ENCODE measurements at regions not wholly inside any gene's neighbourhood (a gene's known extent, or its start where the extent isn't known, plus 50 kb on each side); places are given as distances from the start of the nearest gene placed in this dataset.
A peak's percentile ranks its signal among the peaks of the same experiment; 100 is the strongest.
"Not testable (repeated sequence)": the region's sequence is repeated elsewhere in the genome, so short reads cannot be mapped to it uniquely, and the experiment has no call there.

DNA sequence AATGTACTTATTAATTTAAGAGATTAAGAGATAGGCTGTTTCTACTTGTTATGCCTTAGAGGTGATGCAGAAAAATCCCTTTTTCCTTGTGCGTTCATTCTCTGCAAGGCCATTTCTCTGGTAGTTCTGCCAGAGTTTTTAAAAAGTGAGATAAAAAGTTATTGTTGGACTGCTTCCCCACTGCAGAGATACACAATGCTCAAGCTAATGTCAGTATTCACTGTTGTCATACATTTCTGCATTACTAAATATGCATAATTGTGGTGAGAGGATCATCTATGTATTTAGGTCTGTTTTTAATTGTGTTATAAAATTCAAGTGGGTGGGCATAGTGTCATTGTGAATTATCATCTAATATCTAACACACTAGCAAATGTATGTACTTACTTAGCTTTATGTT is 600.4 kb downstream of the HTR1B start:
- Mint-ChIP-seq H3K27me3 (ENCODE audit: unreplicated experiment) (no peaks in the 10 kb centered on the region), H3K9me3 (ENCODE audit: low read depth, unreplicated experiment) (no peaks in the 10 kb centered on the region), H3K4me1 (ENCODE audit: low read depth, unreplicated experiment) (no peaks in the 10 kb centered on the region), H3K36me3 (ENCODE audit: insufficient read depth, unreplicated experiment) (no peaks in the 10 kb centered on the region), H3K4me3 (ENCODE audit: low read depth, unreplicated experiment) (no peak overlapping the region), H3K27ac (ENCODE audit: unreplicated experiment) (no peak overlapping the region)
- CTCF ChIA-PET = no interaction called here
- DNase-seq = no peak
- intact Hi-C loops (cut with micrococcal nuclease; ENCODE audit: unreplicated experiment) = no loop called here
- TF ChIP-seq, protein P1, sequence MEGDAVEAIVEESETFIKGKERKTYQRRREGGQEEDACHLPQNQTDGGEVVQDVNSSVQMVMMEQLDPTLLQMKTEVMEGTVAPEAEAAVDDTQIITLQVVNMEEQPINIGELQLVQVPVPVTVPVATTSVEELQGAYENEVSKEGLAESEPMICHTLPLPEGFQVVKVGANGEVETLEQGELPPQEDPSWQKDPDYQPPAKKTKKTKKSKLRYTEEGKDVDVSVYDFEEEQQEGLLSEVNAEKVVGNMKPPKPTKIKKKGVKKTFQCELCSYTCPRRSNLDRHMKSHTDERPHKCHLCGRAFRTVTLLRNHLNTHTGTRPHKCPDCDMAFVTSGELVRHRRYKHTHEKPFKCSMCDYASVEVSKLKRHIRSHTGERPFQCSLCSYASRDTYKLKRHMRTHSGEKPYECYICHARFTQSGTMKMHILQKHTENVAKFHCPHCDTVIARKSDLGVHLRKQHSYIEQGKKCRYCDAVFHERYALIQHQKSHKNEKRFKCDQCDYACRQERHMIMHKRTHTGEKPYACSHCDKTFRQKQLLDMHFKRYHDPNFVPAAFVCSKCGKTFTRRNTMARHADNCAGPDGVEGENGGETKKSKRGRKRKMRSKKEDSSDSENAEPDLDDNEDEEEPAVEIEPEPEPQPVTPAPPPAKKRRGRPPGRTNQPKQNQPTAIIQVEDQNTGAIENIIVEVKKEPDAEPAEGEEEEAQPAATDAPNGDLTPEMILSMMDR (IDR thresholded peaks at IDR 0.05; ENCODE audit: unreplicated experiment) = no peak
- no TSS peak for BruUV-seq (replicated peaks)

- no TSS peak for BruUV-seq (replicated peaks)
- Mint-ChIP-seq H3K4me3 (ENCODE audit: low read depth, unreplicated experiment) (no peak overlapping the region), H3K4me1 (ENCODE audit: low read depth, unreplicated experiment) (no peaks in the 10 kb centered on the region), H3K36me3 (ENCODE audit: insufficient read depth, unreplicated experiment) (no peaks in the 10 kb centered on the region), H3K9me3 (ENCODE audit: low read depth, unreplicated experiment) (no peaks in the 10 kb centered on the region), H3K27me3 (ENCODE audit: unreplicated experiment) (no peaks in the 10 kb centered on the region), H3K27ac (ENCODE audit: unreplicated experiment) (no peak overlapping the region)
- intact Hi-C loops (cut with micrococcal nuclease; ENCODE audit: unreplicated experiment) = no loop called here
- DNase-seq = peak; percentile 11
- CTCF ChIA-PET = interaction anchor here (0.7 kb wide), 1 partner anchor 566 kb away, joined by 3 read pairs; no protein-coding TSS in a partner anchor
- TF ChIP-seq, protein P1 (IDR thresholded peaks at IDR 0.05; ENCODE audit: unreplicated experiment) = peak; percentile 23
Observed at GRCh38 chr6:76861403-76861802, 601.9 kb downstream of the HTR1B start.

DNA sequence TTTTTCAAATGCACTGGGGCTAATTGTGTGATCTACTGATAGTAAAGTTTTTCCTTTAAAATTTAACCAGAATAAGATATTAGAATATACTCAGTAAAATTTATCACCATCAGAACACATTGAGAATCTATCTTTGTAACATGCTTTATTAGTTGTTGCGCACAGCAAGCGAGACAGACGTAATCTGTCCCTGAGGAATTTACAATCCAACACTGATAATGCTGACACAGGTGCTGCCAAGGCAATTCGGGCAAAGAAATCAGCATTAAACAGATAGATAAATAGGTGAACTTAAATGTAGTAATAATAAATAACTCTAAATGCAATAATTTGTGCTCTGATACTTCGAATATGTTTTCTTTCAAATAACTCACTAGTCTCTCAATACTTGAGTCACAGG is 607.2 kb downstream of the HTR1B start:
- no peaks in the 10 kb centered on the region for H3K9me3 Mint-ChIP-seq (ENCODE audit: low read depth, unreplicated experiment)
- H3K27me3 Mint-ChIP-seq (ENCODE audit: unreplicated experiment) = no peaks in the 10 kb centered on the region
- H3K4me1 Mint-ChIP-seq (ENCODE audit: low read depth, unreplicated experiment) = no peaks in the 10 kb centered on the region
- BruUV-seq (replicated peaks) = no TSS peak
- H3K36me3 Mint-ChIP-seq (ENCODE audit: insufficient read depth, unreplicated experiment) = no peaks in the 10 kb centered on the region
- H3K27ac Mint-ChIP-seq (ENCODE audit: unreplicated experiment) = no peak overlapping the region
- CTCF ChIA-PET = no interaction called here
- intact Hi-C loops (cut with micrococcal nuclease; ENCODE audit: unreplicated experiment) = no loop called here
- no peak for DNase-seq
- H3K4me3 Mint-ChIP-seq (ENCODE audit: low read depth, unreplicated experiment) = no peak overlapping the region
- TF ChIP-seq, protein P1 (IDR thresholded peaks at IDR 0.05; ENCODE audit: unreplicated experiment) = no peak

DNA sequence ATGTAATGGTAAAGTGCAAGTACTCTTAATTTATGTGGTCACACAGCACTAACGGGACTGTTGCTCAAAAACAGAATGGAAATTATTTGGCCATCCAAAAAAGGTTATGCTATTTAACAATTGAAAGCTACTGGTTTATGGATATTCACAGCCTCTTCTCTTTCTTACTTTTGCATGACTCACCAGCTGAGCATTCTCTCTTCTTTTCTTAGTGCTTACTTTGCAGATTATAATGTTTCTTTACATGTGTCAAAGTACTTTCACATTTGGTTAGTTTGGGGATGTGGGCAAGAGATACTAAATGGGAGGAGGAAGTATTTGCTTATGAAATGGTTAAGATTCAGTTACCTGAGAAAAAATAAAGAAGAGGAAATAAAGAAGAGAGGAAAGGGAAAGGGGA is 610.5 kb downstream of the HTR1B start:
- Mint-ChIP-seq H3K9me3 (ENCODE audit: low read depth, unreplicated experiment) (no peaks in the 10 kb centered on the region), H3K4me3 (ENCODE audit: low read depth, unreplicated experiment) (no peak overlapping the region), H3K4me1 (ENCODE audit: low read depth, unreplicated experiment) (no peaks in the 10 kb centered on the region), H3K27me3 (ENCODE audit: unreplicated experiment) (no peaks in the 10 kb centered on the region), H3K36me3 (ENCODE audit: insufficient read depth, unreplicated experiment) (no peaks in the 10 kb centered on the region), H3K27ac (ENCODE audit: unreplicated experiment) (no peak overlapping the region)
- BruUV-seq (replicated peaks) = no TSS peak
- no peak for DNase-seq
- CTCF ChIA-PET = no interaction called here
- intact Hi-C loops (cut with micrococcal nuclease; ENCODE audit: unreplicated experiment) = no loop called here
- TF ChIP-seq, protein P1 (IDR thresholded peaks at IDR 0.05; ENCODE audit: unreplicated experiment) = no peak

DNA sequence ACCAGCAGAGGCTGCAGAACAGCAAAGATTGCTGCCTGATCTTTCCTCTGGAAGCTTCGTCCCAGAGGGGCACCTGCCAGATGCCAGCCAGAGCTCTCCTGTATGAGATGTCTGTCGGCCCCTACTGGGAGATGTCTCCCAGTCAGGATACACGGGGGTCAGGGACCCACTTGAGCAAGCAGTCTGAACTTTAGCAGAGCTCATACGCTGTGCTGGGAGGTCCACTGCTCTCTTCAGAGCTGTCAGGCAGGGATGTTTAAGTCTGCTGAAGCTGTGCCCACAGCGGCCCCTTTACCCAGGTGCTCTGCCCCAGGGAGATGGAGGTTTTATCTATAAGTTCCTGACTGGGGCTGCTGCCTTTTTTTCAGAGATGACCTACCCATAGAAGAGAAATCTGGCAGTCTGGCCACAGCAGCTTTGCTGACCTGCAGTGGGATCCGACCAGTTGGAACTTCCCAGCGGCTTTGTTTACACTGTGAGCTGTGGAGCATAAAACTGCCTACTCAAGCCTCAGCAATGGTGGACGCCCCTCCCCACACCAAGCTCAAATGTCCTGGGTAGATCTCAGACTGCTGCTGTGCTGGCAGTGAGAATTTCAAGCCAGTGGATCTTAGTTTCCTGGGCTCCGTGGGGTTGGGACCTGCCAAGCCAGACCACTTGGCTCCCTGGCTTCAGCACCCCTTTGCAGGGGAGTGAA is 613.9 kb downstream of the HTR1B start:
- DNase-seq; intact Hi-C loops (cut with micrococcal nuclease; ENCODE audit: unreplicated experiment); H3K9me3 Mint-ChIP-seq (ENCODE audit: low read depth, unreplicated experiment); H3K27me3 Mint-ChIP-seq (ENCODE audit: unreplicated experiment); H3K4me3 Mint-ChIP-seq (ENCODE audit: low read depth, unreplicated experiment); H3K36me3 Mint-ChIP-seq (ENCODE audit: insufficient read depth, unreplicated experiment); H3K27ac Mint-ChIP-seq (ENCODE audit: unreplicated experiment); H3K4me1 Mint-ChIP-seq (ENCODE audit: low read depth, unreplicated experiment); BruUV-seq (replicated peaks): not testable (repeated sequence)
- CTCF ChIA-PET = interaction anchor here (0.5 kb wide), 1 partner anchor 20 kb away, joined by 3 read pairs; no protein-coding TSS in a partner anchor

Data from Calu3 (cell line).